Panc1 (cell line): ENCODE measurements at regions not wholly inside any gene's neighbourhood (a gene's known extent, or its start where the extent isn't known, plus 50 kb on each side); places are given as distances from the start of the nearest gene placed in this dataset.

Experiments
- POLR2AphosphoS5 ChIP-seq: IDR thresholded peaks from 2 replicates; pipeline ENCODE4 v1.6.1; 2012; ENCODE audit warnings: mild to moderate bottlenecking, low read depth, low read length, moderate library complexity
- TCF7L2 ChIP-seq: IDR thresholded peaks from 2 replicates; pipeline ENCODE4 v1.6.1; 2011; ENCODE audit warnings: mild to moderate bottlenecking, low read depth, low read length, inconsistent platforms
- TF ChIP-seq, protein P1 (sequence below): fragments of 450-650 bp; IDR thresholded peaks from 2 replicates; pipeline ENCODE4 v1.5.1; 2017; ENCODE audit warnings: mild to moderate bottlenecking
- TF ChIP-seq, protein P2 (sequence below), 2 experiments: IDR thresholded peaks; 2 replicates each; pipeline ENCODE4 v1.6.1; 2011 to 2012; ENCODE audit warnings: low read depth in 2 of 2, control low read depth in 1 of 2, low read length in 1 of 2, mild to moderate bottlenecking in 1 of 2, moderate library complexity in 1 of 2; ENCODE audit not compliant: insufficient read depth in 1 of 2

DNA sequence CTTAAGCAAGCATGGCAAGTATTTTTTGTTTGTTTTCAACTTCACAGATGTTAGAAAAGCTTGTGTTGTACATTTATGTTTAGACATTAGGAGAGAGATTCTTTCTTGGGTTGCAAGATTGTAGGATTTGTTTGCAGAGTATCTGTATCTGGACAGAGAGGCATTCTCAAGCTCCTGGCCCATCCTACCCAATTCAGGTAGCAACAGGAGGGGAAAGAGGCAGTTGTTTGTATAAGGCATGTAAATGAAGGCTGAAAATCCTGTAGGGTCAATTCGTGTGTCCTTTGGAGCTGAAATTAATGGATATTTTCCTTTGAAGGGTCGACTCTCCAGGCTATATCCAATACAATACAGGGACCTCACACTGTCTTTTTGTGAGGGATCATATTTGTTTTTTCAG is 147.3 kb downstream of the KCNRG start:
- TF ChIP-seq POLR2AphosphoS5 = no peak
- TF ChIP-seq, protein P1, sequence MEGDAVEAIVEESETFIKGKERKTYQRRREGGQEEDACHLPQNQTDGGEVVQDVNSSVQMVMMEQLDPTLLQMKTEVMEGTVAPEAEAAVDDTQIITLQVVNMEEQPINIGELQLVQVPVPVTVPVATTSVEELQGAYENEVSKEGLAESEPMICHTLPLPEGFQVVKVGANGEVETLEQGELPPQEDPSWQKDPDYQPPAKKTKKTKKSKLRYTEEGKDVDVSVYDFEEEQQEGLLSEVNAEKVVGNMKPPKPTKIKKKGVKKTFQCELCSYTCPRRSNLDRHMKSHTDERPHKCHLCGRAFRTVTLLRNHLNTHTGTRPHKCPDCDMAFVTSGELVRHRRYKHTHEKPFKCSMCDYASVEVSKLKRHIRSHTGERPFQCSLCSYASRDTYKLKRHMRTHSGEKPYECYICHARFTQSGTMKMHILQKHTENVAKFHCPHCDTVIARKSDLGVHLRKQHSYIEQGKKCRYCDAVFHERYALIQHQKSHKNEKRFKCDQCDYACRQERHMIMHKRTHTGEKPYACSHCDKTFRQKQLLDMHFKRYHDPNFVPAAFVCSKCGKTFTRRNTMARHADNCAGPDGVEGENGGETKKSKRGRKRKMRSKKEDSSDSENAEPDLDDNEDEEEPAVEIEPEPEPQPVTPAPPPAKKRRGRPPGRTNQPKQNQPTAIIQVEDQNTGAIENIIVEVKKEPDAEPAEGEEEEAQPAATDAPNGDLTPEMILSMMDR = no peak
- no peak for TF ChIP-seq TCF7L2
- TF ChIP-seq, protein P2, sequence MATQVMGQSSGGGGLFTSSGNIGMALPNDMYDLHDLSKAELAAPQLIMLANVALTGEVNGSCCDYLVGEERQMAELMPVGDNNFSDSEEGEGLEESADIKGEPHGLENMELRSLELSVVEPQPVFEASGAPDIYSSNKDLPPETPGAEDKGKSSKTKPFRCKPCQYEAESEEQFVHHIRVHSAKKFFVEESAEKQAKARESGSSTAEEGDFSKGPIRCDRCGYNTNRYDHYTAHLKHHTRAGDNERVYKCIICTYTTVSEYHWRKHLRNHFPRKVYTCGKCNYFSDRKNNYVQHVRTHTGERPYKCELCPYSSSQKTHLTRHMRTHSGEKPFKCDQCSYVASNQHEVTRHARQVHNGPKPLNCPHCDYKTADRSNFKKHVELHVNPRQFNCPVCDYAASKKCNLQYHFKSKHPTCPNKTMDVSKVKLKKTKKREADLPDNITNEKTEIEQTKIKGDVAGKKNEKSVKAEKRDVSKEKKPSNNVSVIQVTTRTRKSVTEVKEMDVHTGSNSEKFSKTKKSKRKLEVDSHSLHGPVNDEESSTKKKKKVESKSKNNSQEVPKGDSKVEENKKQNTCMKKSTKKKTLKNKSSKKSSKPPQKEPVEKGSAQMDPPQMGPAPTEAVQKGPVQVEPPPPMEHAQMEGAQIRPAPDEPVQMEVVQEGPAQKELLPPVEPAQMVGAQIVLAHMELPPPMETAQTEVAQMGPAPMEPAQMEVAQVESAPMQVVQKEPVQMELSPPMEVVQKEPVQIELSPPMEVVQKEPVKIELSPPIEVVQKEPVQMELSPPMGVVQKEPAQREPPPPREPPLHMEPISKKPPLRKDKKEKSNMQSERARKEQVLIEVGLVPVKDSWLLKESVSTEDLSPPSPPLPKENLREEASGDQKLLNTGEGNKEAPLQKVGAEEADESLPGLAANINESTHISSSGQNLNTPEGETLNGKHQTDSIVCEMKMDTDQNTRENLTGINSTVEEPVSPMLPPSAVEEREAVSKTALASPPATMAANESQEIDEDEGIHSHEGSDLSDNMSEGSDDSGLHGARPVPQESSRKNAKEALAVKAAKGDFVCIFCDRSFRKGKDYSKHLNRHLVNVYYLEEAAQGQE (IDR thresholded peaks at IDR 0.05; ENCODE audit: insufficient read depth in 1 of 2, low read depth in 2 of 2, low read length in 1 of 2) = no peak
